ENCODE measurements at regions not wholly inside any gene's neighbourhood (a gene's known extent, or its start where the extent isn't known, plus 50 kb on each side); places are given as distances from the start of the nearest gene placed in this dataset.

- DNase-seq = no peak
Observed at GRCh38 chr15:67992411-67992810, 61.7 kb upstream of the PIAS1 start.

DNA sequence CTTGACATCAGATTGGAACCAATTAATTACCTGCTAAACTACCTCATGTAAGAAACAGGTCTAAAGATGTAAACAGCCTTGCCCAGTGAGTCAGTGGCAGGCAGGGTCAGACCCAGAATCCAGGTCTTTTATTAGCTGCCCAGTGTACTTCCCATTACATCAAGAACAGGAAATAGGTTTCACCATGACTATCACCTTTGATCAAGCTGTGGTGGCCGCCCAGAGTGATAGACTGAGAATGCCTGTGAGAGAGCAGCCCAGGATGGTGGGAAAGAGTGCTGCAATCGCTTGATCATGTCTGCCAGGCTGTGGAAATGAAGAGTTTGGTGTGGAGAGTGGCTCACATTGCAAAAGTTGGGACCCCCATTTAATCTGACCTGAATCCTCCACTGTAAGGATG lies 61.3 kb upstream of the PIAS1 start:
- DNase-seq = no peak

DNA sequence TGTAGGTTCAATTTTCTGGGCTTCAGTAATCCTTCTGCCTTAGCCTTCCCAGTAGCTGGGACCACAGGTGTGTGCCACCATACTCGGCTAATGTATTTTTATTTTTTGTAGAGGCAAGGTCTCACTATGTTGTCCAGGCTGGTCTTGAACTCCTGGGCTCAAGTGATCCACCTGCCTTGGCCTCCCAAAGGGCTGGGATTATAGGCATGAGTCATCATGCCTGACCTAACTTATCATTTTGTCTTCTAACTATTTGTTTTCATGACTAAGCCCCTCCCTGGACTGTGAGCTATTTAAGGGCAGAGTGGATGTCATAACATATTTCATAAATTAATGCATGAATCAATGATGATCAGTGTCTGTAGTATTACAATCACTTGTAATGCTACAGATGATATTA lies 56.1 kb upstream of the PIAS1 start:
- DNase-seq = no peak

DNA sequence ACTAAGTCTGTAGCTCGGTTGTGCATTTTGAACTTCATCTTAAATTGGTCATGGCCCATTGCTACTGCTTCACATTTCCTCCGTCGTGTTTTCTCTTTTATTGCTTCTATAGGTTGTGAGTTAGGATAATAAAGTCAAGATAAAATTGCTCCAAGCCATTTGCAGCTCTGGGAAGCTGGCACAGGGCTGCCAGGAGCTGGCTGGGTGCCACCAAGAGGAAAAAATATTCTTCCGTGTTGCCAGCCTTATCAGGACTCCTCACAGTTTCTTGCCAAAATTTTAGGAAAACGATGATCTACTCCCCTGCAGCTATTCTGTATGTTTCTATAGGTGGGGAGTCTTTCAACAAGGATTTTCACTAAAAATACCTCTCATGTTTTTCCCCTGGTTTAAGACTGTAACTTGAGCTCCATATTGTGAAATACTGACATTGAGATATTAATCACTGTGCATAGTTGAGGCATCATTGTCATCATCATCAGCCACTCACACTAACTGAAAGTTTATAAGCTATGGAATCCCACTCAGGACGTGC lies 55.4 kb upstream of the PIAS1 start:
- DNase-seq = no peak

DNA sequence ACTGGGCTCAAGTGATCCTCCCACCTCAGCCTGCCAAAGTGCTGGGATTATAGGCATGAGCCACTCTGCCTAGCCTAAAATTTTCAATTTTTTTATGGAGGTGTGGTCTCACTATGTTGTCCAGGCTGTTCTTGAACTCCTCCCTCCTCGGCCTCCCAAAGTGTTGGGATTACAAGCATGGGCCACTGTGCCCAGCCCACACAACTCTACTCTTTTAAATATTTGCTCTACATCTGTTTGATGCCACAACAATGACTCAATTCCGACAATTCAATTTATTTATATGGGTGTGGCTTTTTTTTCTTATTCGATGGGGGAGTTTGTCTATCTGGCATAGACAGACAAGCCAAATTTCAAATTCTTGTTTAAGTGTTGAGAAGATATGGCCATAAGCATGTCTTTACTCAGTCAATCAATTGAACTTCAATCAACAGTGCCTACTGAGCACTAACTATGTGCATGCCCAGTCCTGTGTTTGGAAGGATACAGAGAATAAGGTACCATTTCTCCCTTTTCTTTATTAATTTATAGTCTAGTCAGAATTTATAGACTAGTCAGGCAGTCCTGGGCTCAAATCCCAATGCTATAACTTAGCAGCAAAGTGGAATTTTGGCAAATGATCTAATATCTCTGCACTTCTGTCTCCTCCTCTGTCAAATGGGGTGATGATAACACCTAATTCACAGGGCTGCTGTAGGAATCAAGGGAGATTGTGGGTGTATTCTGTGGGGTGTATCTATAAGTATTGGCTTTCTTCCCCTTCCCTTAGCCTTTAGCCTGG lies 54.6 kb upstream of the PIAS1 start:
- DNase-seq = no peak

DNA sequence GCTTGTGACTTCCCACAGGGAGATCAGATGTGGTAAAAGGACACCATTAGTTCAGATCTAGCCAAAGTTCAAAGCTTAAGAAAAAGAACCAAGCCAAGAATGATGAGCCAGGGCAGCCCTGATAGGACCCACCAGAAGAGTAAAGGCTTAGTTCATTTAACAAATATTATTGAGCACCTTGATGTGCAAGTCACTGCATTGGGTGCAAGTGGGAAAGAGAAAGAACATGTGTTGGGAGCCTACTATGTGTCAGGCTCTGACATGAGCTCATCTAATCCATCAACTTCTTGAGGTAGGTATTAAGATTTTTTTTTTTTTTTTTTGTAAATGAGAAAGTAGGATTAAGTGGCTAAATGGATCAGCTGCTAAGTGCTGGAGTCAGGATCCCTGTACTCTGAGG lies 53.4 kb upstream of the PIAS1 start:
- DNase-seq = no peak

DNA sequence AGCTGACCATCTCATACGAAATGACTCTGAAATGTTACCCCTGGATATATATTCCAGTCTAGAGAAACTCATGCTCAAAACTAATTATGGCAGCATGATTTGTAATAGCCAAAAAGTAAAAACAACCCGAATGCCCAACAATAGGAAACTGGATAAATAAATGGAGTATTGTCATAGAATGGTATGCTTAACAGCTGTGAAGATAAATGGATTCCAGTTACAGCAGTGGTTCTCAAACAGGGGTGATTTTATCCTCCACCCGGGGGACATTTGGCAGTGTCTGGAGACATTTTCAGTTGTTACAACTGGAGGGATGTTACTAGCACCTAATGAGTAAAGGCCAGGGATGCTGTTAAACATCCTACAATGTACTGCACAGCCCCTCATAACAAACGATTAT lies 52.3 kb upstream of the PIAS1 start:
- no peak for DNase-seq

DNA sequence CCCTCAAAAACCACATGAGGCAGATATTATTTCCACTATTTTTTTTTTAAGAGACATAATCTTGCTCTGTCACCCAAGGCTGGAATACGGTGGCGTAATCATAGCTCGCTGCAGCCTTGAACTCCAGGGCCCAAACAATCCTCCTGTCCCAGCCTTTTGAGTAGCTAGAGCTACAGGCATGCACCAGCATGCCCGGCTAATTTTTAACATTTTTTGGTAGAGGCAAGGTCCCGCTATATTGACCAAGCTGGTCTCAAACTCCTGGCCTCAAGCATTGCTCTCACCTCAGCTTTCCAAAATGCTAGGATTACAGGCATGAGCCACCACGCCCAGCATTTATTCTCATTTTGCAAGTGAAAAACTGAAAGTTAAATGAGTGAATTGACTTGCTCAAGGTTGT lies 50.8 kb upstream of the PIAS1 start:
- no peak for DNase-seq

All from inflammatory macrophage treated with lipopolysaccharide for 4 hours (primary cell).